Inflammatory macrophage treated with lipopolysaccharide for 4 hours (primary cell): ENCODE measurements at regions not wholly inside any gene's neighbourhood (a gene's known extent, or its start where the extent isn't known, plus 50 kb on each side); places are given as distances from the start of the nearest gene placed in this dataset.
A peak's percentile ranks its signal among the peaks of the same experiment; 100 is the strongest.

ENCODE experiments used
- DNase-seq: peaks from one replicate; pipeline ENCODE4 v3.0.0-alpha.2; 2020

GRCh38 chr5:124459984-124460383 is 286.5 kb downstream of the ZNF608 start:
- no peak for DNase-seq

GRCh38 chr5:124457901-124458300 is 288.5 kb downstream of the ZNF608 start:
- no peak for DNase-seq

GRCh38 chr5:124457101-124457500 is 289.3 kb downstream of the ZNF608 start:
- DNase-seq, result no peak

GRCh38 chr5:124456249-124456648 is 290.2 kb downstream of the ZNF608 start:
- DNase-seq, result no peak

GRCh38 chr5:124454081-124454480 is 292.4 kb downstream of the ZNF608 start:
- no peak for DNase-seq

- DNase-seq, result no peak
Observed at GRCh38 chr5:124453221-124454051, 293.0 kb downstream of the ZNF608 start.

- DNase-seq, result no peak
Observed at GRCh38 chr5:124452412-124452811, 294.0 kb downstream of the ZNF608 start.

GRCh38 chr5:124451721-124452383 is 294.6 kb downstream of the ZNF608 start:
- no peak for DNase-seq

- no peak for DNase-seq
Observed at GRCh38 chr5:124446120-124446519, 300.3 kb downstream of the ZNF608 start.

- no peak for DNase-seq
Observed at GRCh38 chr5:124445070-124445619, 301.3 kb downstream of the ZNF608 start.

GRCh38 chr5:124444147-124444775 is 302.2 kb downstream of the ZNF608 start:
- no peak for DNase-seq

- DNase-seq, result no peak
Observed at GRCh38 chr5:124440471-124440870, 306.0 kb downstream of the ZNF608 start.

GRCh38 chr5:124439609-124440008 is 306.8 kb downstream of the ZNF608 start:
- DNase-seq, result no peak

GRCh38 chr5:124438903-124439281 is 307.5 kb downstream of the ZNF608 start:
- DNase-seq, result no peak

- no peak for DNase-seq
Observed at GRCh38 chr5:124438026-124438902, 308.2 kb downstream of the ZNF608 start.

- DNase-seq, result peak; percentile 7
Observed at GRCh38 chr5:124436294-124436693, 310.1 kb downstream of the ZNF608 start.

- DNase-seq, result no peak
Observed at GRCh38 chr5:124433170-124433569, 313.3 kb downstream of the ZNF608 start.

- DNase-seq, result no peak
Observed at GRCh38 chr5:124421584-124421983, 324.9 kb downstream of the ZNF608 start.

GRCh38 chr5:124420952-124421351 is 325.5 kb downstream of the ZNF608 start:
- DNase-seq, result no peak

- DNase-seq, result no peak
Observed at GRCh38 chr5:124419531-124419930, 326.9 kb downstream of the ZNF608 start.

- DNase-seq, result no peak
Observed at GRCh38 chr5:124418390-124418789, 328.0 kb downstream of the ZNF608 start.

GRCh38 chr5:124417196-124417595 is 329.2 kb downstream of the ZNF608 start:
- no peak for DNase-seq

GRCh38 chr5:124416627-124417026 is 329.8 kb downstream of the ZNF608 start:
- no peak for DNase-seq
